T-cell (primary cell): ENCODE measurements at regions not wholly inside any gene's neighbourhood (a gene's known extent, or its start where the extent isn't known, plus 50 kb on each side); places are given as distances from the start of the nearest gene placed in this dataset.

Experiments
- ATAC-seq, 4 experiments: fragments of 200-7000 bp in 3 of 4; fragments of 150-1000 bp in 1 of 4; cut with Tn5 transposase; replicated peaks in 1 of 4; 1 replicate in 3 of 4; 2 replicates in 1 of 4; pipeline ENCODE4 v1.10.0; 2021; ENCODE audit warnings: moderate library complexity in 3 of 4, mild to moderate bottlenecking in 2 of 4, moderate number of reproducible peaks in 1 of 4
- CTCF ChIA-PET, 2 donors: fragments of 300-600 bp; sonication (Branson Sonifier 250); formaldehyde crosslinking; loops; one replicate each; lab custom pipeline; 2022; ENCODE audit warnings: antibody characterized with exemption in 2 of 2; lab: Charles Lee
- POLR2A ChIA-PET, 2 donors: fragments of 300-600 bp; sonication (Branson Sonifier 250); formaldehyde crosslinking; loops; one replicate each; lab custom pipeline; 2022; ENCODE audit warnings: antibody characterized with exemption in 2 of 2; lab: Charles Lee
- DNase-seq, 35 experiments: peaks; one replicate each; pipeline versions ENCODE4 v3.0.0 to v3.0.0-alpha.2; 2013 to 2023
- H3K27ac ChIP-seq: one replicate; pipeline ENCODE4 v1.5.1; 2013; ENCODE audit warnings: low read length
- H3K27me3 ChIP-seq, 2 experiments: replicated peaks in 1 of 2; 1 replicate in 1 of 2; 2 replicates in 1 of 2; pipeline versions ENCODE4 v1.6.1 to v1.7.0; 2013; ENCODE audit warnings: low read length in 1 of 2, mixed read lengths in 1 of 2; ENCODE audit not compliant: control insufficient read depth in 2 of 2, insufficient read depth in 2 of 2; ENCODE audit errors: extremely low read depth in 1 of 2
- H3K36me3 ChIP-seq, 2 donors: 1 replicate in 1 of 2; 2 replicates in 1 of 2; pipeline versions ENCODE4 v1.6.1 to v1.7.0; 2013; ENCODE audit warnings: low read length in 1 of 2; ENCODE audit not compliant: control insufficient read depth in 2 of 2, insufficient read depth in 1 of 2; ENCODE audit errors: extremely low read depth in 1 of 2
- H3K4me1 ChIP-seq, 2 experiments: 1 replicate in 1 of 2; 2 replicates in 1 of 2; pipeline versions ENCODE4 v1.6.1 to v1.7.0; 2013; ENCODE audit warnings: low read length in 2 of 2, mixed read lengths in 1 of 2; ENCODE audit not compliant: insufficient read depth in 2 of 2, control insufficient read depth in 1 of 2; ENCODE audit errors: extremely low read depth in 1 of 2
- H3K4me3 ChIP-seq, 2 donors: 1 replicate in 1 of 2; 2 replicates in 1 of 2; pipeline versions ENCODE4 v1.5.1 to v1.7.0; 2013; ENCODE audit warnings: mild to moderate bottlenecking in 2 of 2, low read length in 1 of 2, moderate library complexity in 1 of 2; ENCODE audit not compliant: control insufficient read depth in 1 of 2; ENCODE audit errors: extremely low read depth in 1 of 2
- H3K9me3 ChIP-seq: 2 replicates; pipeline ENCODE4 v1.7.0; 2013
- H3K27ac Mint-ChIP-seq, 2 donors: one replicate each; pipeline ENCODE4 v1.8.0; 2020 to 2021; ENCODE audit warnings: mild to moderate bottlenecking in 2 of 2, mixed read lengths in 2 of 2
- H3K27me3 Mint-ChIP-seq, 2 donors: one replicate each; pipeline ENCODE4 v1.8.0; 2021 to 2022; ENCODE audit warnings: mixed read lengths in 2 of 2
- H3K36me3 Mint-ChIP-seq: one replicate; pipeline ENCODE4 v1.8.0; 2021; ENCODE audit warnings: mixed read lengths
- H3K4me1 Mint-ChIP-seq, 3 donors: one replicate each; pipeline ENCODE4 v1.8.0; 2020 to 2022; ENCODE audit warnings: mixed read lengths in 3 of 3, mild to moderate bottlenecking in 1 of 3
- H3K4me3 Mint-ChIP-seq, 3 donors: one replicate each; pipeline ENCODE4 v1.8.0; 2020 to 2022; ENCODE audit warnings: mild to moderate bottlenecking in 3 of 3, mixed read lengths in 3 of 3, moderate library complexity in 3 of 3
- H3K9me3 Mint-ChIP-seq, 3 donors: one replicate each; pipeline ENCODE4 v1.8.0; 2020 to 2022; ENCODE audit warnings: mixed read lengths in 3 of 3
- WGBS: methylation state at CpG from one replicate; pipeline ENCODE4 v1.1.5; 2013; ENCODE audit warnings: missing lambda C conversion rate; ENCODE audit not compliant: insufficient coverage; 5-methylcytosine and 5-hydroxymethylcytosine counted together

- H3K27ac Mint-ChIP-seq: no peak overlapping the region
- no peaks in the 10 kb centered on the region for H3K4me1 ChIP-seq
- H3K27ac ChIP-seq: no peak overlapping the region
- no peak for DNase-seq
- CTCF ChIA-PET: interaction anchor here (0.6 to 2.0 kb wide), 3 partner anchors 45 to 363 kb away, joined by 3 to 15 read pairs (median 8); no protein-coding TSS in a partner anchor
- H3K27me3 ChIP-seq: peaks cover 0 to 6% of the 10 kb centered on the region in 2 experiments
- no peak overlapping the region for H3K4me3 ChIP-seq
- 100% methylated on average over 1 of the region's 7 CpGs for WGBS
- no peak for ATAC-seq
- H3K36me3 ChIP-seq: no peaks in the 10 kb centered on the region
- POLR2A ChIA-PET: no interaction called here
- H3K4me1 Mint-ChIP-seq: no peaks in the 10 kb centered on the region
- no peak overlapping the region for H3K4me3 Mint-ChIP-seq
- peaks cover 0 to 12% (median 5%) of the 10 kb centered on the region in 3 donors for H3K9me3 Mint-ChIP-seq
- peaks cover 6% of the 10 kb centered on the region for H3K36me3 Mint-ChIP-seq
- peaks cover 2 to 9% of the 10 kb centered on the region in 2 donors for H3K27me3 Mint-ChIP-seq
- no peaks in the 10 kb centered on the region for H3K9me3 ChIP-seq
Measured at GRCh38 chr21:32834211-32834915, 62.8 kb upstream of the PAXBP1 start.

GRCh38 chr21:32834916-32835235 is 63.3 kb upstream of the PAXBP1 start:
- Mint-ChIP-seq H3K36me3 (peaks cover 6% of the 10 kb centered on the region), H3K4me3 (no peak overlapping the region), H3K9me3 (peaks cover 0 to 12% (median 5%) of the 10 kb centered on the region in 3 donors), H3K4me1 (no peaks in the 10 kb centered on the region), H3K27me3 (peaks cover 4 to 9% of the 10 kb centered on the region in 2 donors), H3K27ac (no peak overlapping the region)
- H3K36me3 ChIP-seq: no peaks in the 10 kb centered on the region
- H3K27ac ChIP-seq: no peak overlapping the region
- H3K9me3 ChIP-seq: no peaks in the 10 kb centered on the region
- H3K4me3 ChIP-seq: no peak overlapping the region
- 100% methylated on average over 2 of the region's 5 CpGs for WGBS
- CTCF ChIA-PET: interaction anchor here in 1 of 2 donors (1.2 to 1.4 kb wide), 2 partner anchors 292 to 525 kb away, joined by 4 to 8 read pairs; no protein-coding TSS in a partner anchor
- ATAC-seq (no peak), DNase-seq (no peak)
- POLR2A ChIA-PET: no interaction called here
- H3K4me1 ChIP-seq: no peaks in the 10 kb centered on the region
- H3K27me3 ChIP-seq: peaks cover 0 to 6% of the 10 kb centered on the region in 2 experiments

GRCh38 chr21:32842146-32842545 is 70.6 kb upstream of the PAXBP1 start:
- POLR2A ChIA-PET: no interaction called here
- H3K9me3 ChIP-seq: no peaks in the 10 kb centered on the region
- no peaks in the 10 kb centered on the region for H3K4me1 ChIP-seq
- no peak overlapping the region for H3K27ac Mint-ChIP-seq
- WGBS: 100% methylated on average over 1 of the region's 1 CpG
- no peak overlapping the region for H3K4me3 Mint-ChIP-seq
- H3K27me3 Mint-ChIP-seq: peaks cover 10 to 12% of the 10 kb centered on the region in 2 donors
- peaks cover 0 to 5% of the 10 kb centered on the region in 2 experiments for H3K27me3 ChIP-seq
- H3K36me3 ChIP-seq: no peaks in the 10 kb centered on the region
- ATAC-seq (no peak), DNase-seq (no peak)
- no peaks in the 10 kb centered on the region for H3K4me1 Mint-ChIP-seq
- no peak overlapping the region for H3K27ac ChIP-seq
- CTCF ChIA-PET: no interaction called here
- H3K4me3 ChIP-seq: no peak overlapping the region
- peaks cover 1% of the 10 kb centered on the region for H3K36me3 Mint-ChIP-seq
- peaks cover 0 to 4% (median 3%) of the 10 kb centered on the region in 3 donors for H3K9me3 Mint-ChIP-seq

- Histone ChIP-seq H3K27me3 (peaks cover 0 to 12% of the 10 kb centered on the region in 2 experiments), H3K36me3 (no peaks in the 10 kb centered on the region), H3K27ac (no peak overlapping the region), H3K9me3 (no peaks in the 10 kb centered on the region), H3K4me1 (no peaks in the 10 kb centered on the region), H3K4me3 (no peak overlapping the region)
- no peak overlapping the region for H3K4me3 Mint-ChIP-seq
- 65% methylated on average over 2 of the region's 3 CpGs for WGBS
- ChIA-PET POLR2A (no interaction called here), CTCF (no interaction called here)
- H3K27me3 Mint-ChIP-seq: peaks cover 10 to 12% of the 10 kb centered on the region in 2 donors
- no peak for ATAC-seq
- H3K36me3 Mint-ChIP-seq: no peaks in the 10 kb centered on the region
- H3K9me3 Mint-ChIP-seq: no peaks in the 10 kb centered on the region
- DNase-seq: no peak
- H3K4me1 Mint-ChIP-seq: no peaks in the 10 kb centered on the region
- H3K27ac Mint-ChIP-seq: no peak overlapping the region
Measured at GRCh38 chr21:32843561-32843960, 72.0 kb upstream of the PAXBP1 start.

- no CpG with 5 or more reads among the region's 1 CpG for whole genome bisulfite sequencing
- Mint-ChIP-seq H3K4me1 (no peaks in the 10 kb centered on the region), H3K9me3 (no peaks in the 10 kb centered on the region), H3K27ac (no peak overlapping the region), H3K36me3 (no peaks in the 10 kb centered on the region), H3K4me3 (no peak overlapping the region), H3K27me3 (peaks cover 10 to 11% of the 10 kb centered on the region in 2 donors)
- ChIA-PET POLR2A (no interaction called here), CTCF (no interaction called here)
- Histone ChIP-seq H3K27ac (no peak overlapping the region), H3K4me1 (no peaks in the 10 kb centered on the region), H3K27me3 (peaks cover 0 to 12% of the 10 kb centered on the region in 2 experiments), H3K9me3 (no peaks in the 10 kb centered on the region), H3K36me3 (no peaks in the 10 kb centered on the region), H3K4me3 (no peak overlapping the region)
- DNase-seq: no peak
- no peak for ATAC-seq
Measured at GRCh38 chr21:32844076-32844475, 72.5 kb upstream of the PAXBP1 start.

- Histone ChIP-seq H3K4me3 (no peak overlapping the region), H3K36me3 (no peaks in the 10 kb centered on the region), H3K27me3 (peaks cover 0 to 12% of the 10 kb centered on the region in 2 experiments), H3K9me3 (no peaks in the 10 kb centered on the region), H3K27ac (no peak overlapping the region), H3K4me1 (no peaks in the 10 kb centered on the region)
- Mint-ChIP-seq H3K4me1 (no peaks in the 10 kb centered on the region), H3K9me3 (no peaks in the 10 kb centered on the region), H3K36me3 (no peaks in the 10 kb centered on the region), H3K27ac (no peak overlapping the region), H3K27me3 (peaks cover 8 to 13% of the 10 kb centered on the region in 2 donors), H3K4me3 (no peak overlapping the region)
- no peak for ATAC-seq
- no peak for DNase-seq
- whole genome bisulfite sequencing: 88% methylated on average over 4 of the region's 14 CpGs
- ChIA-PET CTCF (interaction anchor here in 1 of 2 donors (0.9 kb wide), 1 partner anchor 95 kb away, joined by 3 read pairs; no protein-coding TSS in a partner anchor), POLR2A (no interaction called here)
Measured at GRCh38 chr21:32844653-32845436, 73.3 kb upstream of the PAXBP1 start.
